ENCODE measurements at regions not wholly inside any gene's neighbourhood (a gene's known extent, or its start where the extent isn't known, plus 50 kb on each side); places are given as distances from the start of the nearest gene placed in this dataset.

DNA sequence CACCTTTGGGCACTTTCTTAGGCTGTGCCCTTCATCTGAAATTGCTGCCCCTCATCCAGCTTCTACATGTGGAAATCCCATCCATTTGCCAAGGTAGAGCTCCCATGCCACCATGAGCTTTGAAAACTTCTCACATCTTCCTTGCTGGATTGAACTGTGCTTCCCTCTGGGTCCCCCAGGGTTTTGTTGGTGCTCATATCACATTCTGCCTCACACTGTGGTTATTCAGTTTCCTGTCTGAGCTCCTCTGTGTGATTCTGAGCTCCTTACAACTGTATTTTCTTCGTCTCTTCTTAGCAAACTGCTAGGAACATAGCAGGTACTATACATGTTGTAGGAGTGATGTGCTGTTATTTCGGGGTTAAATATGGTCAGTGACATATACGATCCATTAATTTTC, 74.9 kb upstream of the KL start:
- in situ Hi-C loops (cut with HindIII; ENCODE audit: low pct_unique_long_range_greater_than_20kb, low sequenced_read_pairs): no loop called here

DNA sequence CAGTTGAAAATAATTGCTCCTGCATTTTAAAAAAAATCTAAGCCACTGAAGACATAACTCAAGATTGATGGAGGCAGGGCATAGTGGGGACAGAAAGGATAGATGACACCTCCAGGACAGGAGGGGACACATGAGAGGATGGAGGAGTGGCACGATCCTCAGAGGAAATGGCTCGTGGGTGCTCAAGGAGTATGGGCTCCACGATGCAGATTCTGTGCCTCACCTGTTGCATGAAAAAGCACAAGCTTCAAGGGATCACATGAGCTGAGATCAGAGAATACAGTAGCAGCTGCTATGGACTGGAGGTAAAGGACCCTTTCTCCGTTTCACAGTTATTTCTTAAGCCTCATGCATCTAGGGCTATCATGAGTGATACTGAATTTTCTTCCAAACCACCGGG, 69.7 kb upstream of the KL start:
- in situ Hi-C loops (cut with HindIII; ENCODE audit: low pct_unique_long_range_greater_than_20kb, low sequenced_read_pairs): no loop called here
- DNase-seq (ENCODE audit: low read depth, low spot score): no peak

More for the DNA sequence above, 74.9 kb upstream of the KL start:
- no peak for DNase-seq (ENCODE audit: low read depth, low spot score)

DNA sequence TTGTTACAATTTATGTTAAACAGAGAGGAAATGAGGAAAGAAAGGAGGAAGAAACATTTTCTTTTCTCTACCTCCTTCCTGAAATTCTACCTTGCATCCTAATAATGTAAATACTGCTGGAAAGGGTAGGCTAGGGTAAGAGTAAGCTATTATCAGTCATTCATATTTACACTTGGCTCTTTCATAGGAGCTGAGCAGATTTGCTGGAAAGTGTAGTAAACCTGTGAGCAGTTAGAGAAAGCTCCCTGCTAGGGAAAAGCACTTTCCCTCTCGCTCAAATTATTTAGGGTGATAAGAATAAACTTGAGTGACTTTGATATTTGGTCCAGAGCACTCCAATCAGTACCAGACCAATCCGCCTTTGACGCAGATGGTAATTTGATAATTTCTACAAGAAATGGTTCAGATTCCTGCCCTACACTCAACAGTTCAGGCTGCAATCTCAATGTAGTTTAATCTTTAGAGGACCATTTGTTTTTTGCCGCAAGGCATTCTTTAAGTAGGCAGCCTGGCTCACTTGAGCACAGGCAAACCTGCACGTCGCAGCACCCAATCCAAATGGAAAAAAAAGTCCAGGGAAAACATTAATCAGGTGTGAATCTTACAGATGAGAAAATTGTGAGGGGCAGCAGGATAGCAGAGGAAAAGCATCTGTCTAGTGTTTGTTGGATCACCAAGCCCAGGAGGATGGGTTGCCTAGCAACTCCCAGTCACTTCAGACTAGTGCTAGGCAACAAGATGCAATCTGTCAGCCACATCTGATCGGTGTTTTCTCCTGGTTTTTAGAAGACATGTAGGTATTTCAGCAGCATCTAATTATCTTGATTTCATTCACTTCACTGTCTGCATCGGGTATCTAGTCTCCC, 68.6 kb upstream of the KL start:
- in situ Hi-C loops (cut with HindIII; ENCODE audit: low pct_unique_long_range_greater_than_20kb, low sequenced_read_pairs): no loop called here
- DNase-seq (ENCODE audit: low read depth, low spot score): no peak

DNA sequence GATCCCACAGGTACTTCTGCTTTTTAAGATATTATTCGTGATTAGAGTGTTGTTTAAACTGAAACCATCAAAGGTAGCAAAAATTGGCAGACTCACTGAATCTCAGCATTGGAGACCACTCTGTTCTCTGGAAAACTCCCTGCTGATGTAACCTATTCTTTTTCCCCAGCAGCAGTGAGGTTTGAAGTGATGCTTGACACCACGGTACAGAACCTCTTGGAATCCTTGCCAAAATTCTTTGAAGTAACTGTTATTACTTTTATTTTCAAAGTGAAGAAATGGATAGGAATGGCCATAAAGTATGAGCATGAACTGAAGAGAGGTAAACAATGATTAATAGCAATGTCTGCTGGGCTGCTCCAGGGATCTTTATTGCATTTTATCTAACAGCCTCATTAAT, 66.4 kb upstream of the KL start:
- in situ Hi-C loops (cut with HindIII; ENCODE audit: low pct_unique_long_range_greater_than_20kb, low sequenced_read_pairs): no loop called here
- no peak for DNase-seq (ENCODE audit: low read depth, low spot score)

- in situ Hi-C loops (cut with HindIII; ENCODE audit: low pct_unique_long_range_greater_than_20kb, low sequenced_read_pairs): no loop called here
- no peak for DNase-seq (ENCODE audit: low read depth, low spot score)
Measured at GRCh38 chr13:32951580-32951979, 64.6 kb upstream of the KL start.

DNA sequence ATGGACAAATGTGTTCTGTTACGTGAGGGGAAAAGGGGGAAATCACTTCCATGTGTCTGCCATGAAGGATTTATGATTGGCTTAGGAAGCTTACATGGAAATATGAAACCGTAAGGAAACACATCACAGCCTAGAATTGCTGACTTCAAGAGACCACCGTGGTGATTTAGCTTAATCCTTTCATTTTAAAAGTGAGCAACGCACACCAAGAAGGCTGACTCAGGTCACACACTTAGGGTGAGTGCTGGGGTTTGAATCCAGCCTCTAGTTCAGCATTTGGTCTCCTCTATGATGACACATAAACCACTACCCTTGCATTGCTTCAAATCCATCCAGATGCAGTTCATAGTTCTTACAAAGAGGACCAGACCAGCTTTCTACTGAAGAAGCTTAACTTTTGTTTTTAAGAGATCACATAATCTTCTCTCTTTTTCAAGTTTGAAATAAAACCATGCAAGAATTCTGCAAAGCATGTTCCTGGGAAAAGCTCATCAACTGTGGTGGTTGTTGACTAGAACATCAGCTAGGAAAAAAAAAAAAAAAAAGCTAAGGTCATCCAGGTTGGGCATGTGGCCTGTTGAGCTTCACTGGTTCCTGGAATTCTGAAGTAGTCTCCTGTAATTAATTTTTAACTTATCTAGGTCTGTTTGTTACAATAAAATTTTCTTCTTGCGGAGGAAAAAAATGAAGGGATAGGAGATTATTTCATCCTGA, 60.2 kb upstream of the KL start:
- DNase-seq (ENCODE audit: low read depth, low spot score): no peak

DNA sequence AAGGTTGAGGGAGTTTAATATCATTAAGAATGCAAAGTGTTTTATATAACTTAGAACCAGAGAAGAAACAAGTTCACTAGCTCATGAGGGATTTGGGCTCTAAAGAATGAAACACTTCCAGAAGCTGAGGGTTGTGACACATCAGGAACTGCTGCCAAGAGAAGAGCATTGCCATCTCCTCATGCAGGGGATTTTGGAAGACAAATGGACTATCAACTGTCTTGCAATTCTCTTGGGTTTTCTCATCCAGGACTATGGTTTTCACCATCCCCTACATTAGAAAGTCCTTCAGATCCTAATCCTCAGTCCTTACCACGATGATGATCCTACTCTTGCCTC, 59.7 kb upstream of the KL start:
- in situ Hi-C loops (cut with HindIII; ENCODE audit: low pct_unique_long_range_greater_than_20kb, low sequenced_read_pairs): no loop called here
- no peak for DNase-seq (ENCODE audit: low read depth, low spot score)

More for the DNA sequence above, 60.2 kb upstream of the KL start:
- in situ Hi-C loops (cut with HindIII; ENCODE audit: low pct_unique_long_range_greater_than_20kb, low sequenced_read_pairs): no loop called here

DNA sequence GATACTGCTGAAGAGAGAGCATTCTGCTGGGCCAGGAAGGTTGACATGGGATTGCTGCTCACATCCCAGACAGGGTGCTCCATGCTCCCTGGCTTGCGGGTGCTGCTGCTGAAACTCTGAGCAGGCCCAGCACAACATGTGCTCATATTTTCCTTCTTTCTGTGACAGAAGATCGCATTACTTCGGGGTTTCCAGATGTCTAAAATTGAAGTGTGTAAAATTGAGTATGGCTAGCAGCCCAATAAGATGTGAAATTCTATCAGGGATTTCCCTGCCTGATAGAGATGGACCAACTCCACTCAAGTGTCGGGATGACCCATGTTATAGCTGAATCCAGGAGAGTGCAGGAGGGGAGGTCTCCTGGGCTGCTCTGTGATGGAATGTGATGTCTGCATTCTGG, 55.6 kb upstream of the KL start:
- DNase-seq (ENCODE audit: low read depth, low spot score): no peak
- in situ Hi-C loops (cut with HindIII; ENCODE audit: low pct_unique_long_range_greater_than_20kb, low sequenced_read_pairs): no loop called here

GRCh38 chr13:32961724-32962123, 54.5 kb upstream of the KL start:
- in situ Hi-C loops (cut with HindIII; ENCODE audit: low pct_unique_long_range_greater_than_20kb, low sequenced_read_pairs): no loop called here
- DNase-seq (ENCODE audit: low read depth, low spot score): no peak

DNA sequence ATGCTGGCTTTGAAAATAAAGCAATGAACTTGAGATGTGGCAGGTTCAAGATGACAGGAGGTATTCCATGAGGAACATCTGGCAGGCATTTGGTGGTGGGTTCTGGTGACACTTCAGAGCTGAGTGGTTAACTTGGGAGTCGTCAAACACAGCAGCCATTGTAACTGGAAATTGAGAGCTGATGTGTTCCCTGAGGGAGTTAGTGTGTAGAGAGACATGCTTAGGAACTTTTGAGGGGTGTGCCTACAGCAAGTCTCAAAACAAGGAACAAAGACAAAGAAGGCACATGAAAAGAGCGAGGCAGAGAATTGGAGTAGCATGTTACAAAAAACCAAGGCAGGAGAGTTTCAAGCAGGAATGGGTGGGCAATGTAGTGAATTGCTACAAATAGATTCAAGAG, 53.9 kb upstream of the KL start:
- in situ Hi-C loops (cut with HindIII; ENCODE audit: low pct_unique_long_range_greater_than_20kb, low sequenced_read_pairs): no loop called here
- peak; percentile 17 for DNase-seq (ENCODE audit: low read depth, low spot score)

DNA sequence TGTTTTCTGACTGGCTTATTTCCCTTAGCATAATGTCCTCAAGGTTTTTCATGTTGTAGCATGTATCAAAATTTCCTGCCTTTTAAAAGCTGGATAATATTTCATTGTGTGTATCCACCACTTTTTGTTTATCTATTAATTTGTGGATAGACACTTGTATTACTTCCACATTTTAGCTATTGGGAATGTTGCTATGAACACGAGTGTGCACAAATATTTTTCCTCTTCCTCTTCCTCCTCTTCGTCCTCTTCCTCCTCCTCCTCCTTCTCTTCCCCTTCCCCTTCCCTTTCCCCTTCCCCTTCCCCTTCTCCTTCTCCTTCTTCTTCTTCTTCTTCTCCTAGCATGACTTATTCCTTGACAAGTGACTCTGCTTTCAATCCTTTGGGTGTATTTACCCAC, 51.2 kb upstream of the KL start:
- DNase-seq (ENCODE audit: low read depth, low spot score): no peak
- in situ Hi-C loops (cut with HindIII; ENCODE audit: low pct_unique_long_range_greater_than_20kb, low sequenced_read_pairs): no loop called here

All from SK-MEL-5 (cell line).